Islet precursor cell (in vitro differentiated cells): ENCODE measurements at regions not wholly inside any gene's neighbourhood (a gene's known extent, or its start where the extent isn't known, plus 50 kb on each side); places are given as distances from the start of the nearest gene placed in this dataset.
"Not testable (repeated sequence)": the region's sequence is repeated elsewhere in the genome, so short reads cannot be mapped to it uniquely, and the experiment has no call there.

ENCODE experiments used
- DNase-seq: peaks from one replicate; pipeline ENCODE4 v3.0.0-alpha.2; 2018

- DNase-seq, result no peak
Observed at GRCh38 chr5:160479220-160479619, 57.6 kb downstream of the PTTG1 start.

- no peak for DNase-seq
Observed at GRCh38 chr5:160479926-160480325, 58.3 kb downstream of the PTTG1 start.

DNA sequence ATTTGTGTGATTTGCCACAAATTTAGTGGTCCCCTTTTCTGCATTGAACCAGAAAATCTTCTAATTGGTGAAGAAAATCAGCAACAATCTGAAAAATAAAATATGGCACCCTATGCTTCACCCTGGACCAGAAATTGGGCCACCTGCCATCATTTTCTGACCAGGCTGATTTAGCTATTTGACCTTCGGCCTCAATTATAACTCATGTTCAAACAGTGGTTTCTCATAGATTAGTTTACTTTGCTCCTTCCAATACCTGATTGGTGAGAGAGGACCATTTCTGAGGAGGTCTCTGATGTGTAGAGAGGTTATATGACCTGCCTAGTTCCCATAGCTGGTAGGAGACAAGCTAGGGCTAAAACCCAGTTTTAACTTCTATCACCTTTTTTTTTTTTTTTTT lies 59.0 kb downstream of the PTTG1 start:
- no peak for DNase-seq

DNA sequence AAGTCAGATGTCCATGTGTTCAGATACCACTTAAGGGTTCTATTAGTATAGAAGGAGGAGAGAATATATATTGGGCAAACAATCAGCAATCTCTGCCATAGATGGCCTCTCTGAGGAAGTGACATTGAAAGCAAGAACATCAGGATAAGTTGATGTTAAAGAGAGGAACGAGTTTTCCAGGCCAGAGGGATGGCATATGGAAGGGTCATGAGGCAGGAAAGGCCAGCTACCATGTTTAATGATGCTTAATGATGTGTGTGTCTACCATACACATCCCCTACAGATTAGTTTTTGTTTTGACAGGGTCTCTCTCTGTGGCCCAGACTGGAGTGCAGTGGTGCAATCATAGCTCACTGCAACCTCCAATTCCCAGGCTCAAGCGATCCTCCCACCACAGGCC lies 63.0 kb downstream of the PTTG1 start:
- no peak for DNase-seq

- no peak for DNase-seq
Observed at GRCh38 chr5:160485364-160485969, 63.8 kb downstream of the PTTG1 start.

- DNase-seq, result no peak
Observed at GRCh38 chr5:160486573-160486972, 64.9 kb downstream of the PTTG1 start.

DNA sequence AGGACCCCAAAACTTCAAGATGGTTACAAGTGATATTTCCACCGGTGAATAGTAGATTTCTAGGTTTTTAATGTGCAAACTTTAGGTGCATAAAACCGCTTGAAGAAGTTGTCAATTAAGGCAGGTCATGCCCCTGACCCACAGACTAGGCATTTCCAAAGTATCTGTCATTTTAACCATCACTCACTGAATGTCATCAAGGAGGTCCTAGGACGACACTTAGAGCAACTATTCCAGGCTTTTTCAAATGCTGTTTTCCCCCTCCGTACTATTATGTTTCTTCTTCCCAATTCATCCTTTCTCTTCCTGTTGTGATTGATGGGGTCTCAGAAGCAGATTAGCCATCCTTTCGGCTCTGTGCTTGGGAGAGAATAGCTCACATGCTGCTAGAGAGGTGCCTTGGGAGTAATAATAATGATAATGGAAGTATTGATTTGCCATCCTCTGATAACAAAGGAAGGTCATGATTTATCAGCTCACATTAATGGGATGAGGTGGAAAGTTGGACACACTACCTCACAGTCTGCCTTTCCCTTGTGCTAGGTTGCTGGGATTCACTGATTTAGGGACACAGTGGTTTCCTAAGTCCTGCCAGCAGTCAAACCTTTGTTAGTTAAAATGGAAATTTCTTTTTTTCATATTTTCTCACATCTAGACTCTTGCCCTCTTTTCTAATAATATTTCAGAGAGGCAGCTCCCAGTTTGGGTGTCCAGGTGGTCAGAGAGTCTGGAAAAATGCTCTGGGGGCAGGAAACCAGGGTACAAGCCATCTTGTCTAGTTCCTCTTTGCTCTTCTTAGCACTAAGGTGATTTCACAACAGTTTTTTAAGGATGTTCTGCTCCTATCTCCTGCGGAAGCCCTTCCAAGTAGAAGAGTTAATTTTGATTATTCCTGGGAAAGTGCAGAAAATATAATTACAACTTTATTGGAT lies 67.0 kb downstream of the PTTG1 start:
- DNase-seq, result no peak

DNA sequence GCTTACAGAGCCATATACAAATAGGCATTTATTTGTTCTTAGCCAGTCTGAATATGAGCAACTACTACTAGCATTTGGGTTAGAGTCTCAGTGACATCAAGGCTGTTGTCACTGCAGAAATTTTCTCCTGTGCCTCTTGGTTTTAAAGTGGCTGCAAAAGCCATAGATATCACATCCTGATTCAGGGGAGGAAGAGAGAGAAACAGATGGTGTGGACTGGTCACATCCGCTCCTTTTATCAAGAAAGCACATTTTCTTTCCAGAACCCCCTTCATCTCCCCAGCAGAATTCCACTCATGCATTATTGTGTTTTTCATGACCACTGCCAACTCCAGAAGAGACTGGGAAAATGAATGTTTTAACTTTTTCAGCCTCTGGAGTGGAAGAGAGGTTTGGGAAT lies 69.8 kb downstream of the PTTG1 start:
- no peak for DNase-seq

GRCh38 chr5:160492565-160492964 lies 70.9 kb downstream of the PTTG1 start:
- no peak for DNase-seq

GRCh38 chr5:160493806-160494338 lies 72.2 kb downstream of the PTTG1 start:
- DNase-seq, result no peak

GRCh38 chr5:160494451-160494850 lies 72.8 kb downstream of the PTTG1 start:
- no peak for DNase-seq

- no peak for DNase-seq
Observed at GRCh38 chr5:160496334-160496733, 74.7 kb downstream of the PTTG1 start.

DNA sequence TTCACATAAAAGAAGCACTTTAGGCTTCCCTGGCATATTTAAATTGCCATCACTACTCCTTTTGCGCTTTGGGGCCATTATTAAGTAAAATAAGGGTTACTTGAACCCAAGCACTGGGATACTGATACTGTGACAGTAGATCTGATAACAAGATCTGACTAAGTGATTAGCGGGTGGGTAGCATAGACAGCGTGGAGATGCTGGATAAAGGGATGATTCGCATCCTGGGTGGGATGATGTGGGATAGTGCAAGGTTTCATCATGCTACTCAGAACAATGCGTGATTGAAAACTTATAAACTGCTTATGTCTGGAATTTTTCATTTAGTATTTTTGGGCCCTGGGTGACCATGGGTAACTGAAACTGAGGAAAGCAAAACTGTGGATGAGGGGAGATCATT lies 75.1 kb downstream of the PTTG1 start:
- no peak for DNase-seq

GRCh38 chr5:160497878-160498277 lies 76.2 kb downstream of the PTTG1 start:
- DNase-seq, result no peak

- DNase-seq, result not testable (repeated sequence)
Observed at GRCh38 chr5:160498441-160499043, 76.9 kb downstream of the PTTG1 start.

DNA sequence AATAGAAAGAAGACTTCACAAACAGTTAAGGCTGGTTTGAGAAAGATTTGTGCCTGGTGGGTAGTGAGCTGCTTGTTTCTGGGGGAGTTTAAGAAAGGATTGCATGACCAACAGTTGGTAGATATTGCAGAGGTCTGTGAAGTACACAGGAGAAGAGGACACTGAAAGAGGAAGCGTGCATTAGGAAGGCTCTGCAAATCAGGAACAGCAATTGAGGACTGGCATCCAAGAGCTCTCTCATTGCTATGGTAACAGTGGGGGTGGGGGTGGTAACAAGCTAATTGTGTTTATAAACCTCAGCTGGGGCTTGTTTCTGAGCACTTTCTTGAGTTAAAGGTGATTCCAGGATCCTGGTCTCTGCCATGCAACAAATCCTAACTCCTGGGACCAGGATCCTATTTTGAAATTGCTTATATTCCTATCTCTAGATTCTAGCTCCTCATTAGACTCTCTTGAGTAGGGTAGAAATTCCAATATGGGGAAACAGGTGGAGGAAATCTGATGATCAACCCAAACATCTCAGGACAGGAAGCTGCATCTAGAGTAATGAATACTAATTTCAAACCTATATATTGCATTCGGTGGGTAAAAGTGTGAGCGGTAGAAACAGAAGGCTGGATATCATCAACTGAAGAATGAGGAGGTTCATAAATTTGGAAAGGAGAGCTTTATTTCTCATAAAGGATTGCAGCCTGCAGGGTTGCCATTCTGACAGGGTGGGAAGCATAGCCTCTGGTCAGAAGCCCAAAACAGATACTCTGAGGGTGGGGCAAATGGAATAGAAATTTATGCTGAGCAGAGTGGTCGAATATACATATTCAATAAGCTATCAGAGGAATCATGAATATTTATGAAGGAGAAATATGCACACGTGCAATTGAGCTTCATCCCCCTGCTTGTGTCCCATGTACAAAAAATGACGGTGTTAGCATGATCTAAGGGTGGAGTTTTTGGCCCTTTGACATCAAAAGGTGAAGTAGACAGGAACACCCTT lies 79.4 kb downstream of the PTTG1 start:
- no peak for DNase-seq

DNA sequence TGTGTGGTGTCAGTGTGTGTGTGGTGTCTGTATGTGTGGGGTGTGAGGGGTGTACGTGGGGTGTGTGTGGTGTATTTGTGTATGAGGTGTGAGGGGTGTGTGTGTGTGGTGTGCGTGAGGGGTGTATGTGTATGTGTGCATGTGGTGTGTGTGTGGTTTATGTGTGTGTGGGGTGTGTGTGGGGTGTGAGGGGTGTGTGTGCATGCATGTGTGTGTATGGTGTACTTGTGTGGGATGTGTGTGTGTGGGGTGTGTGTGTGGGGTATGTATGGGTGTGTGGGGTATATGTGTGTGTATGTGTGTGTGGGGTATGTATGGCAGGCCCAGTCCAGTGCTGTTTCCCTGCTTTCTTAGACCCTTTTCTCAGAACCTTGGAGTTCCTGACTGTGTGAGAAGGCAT lies 83.3 kb downstream of the PTTG1 start:
- no peak for DNase-seq

- peak; percentile 63 for DNase-seq
Observed at GRCh38 chr5:160506006-160507004, 84.7 kb downstream of the PTTG1 start.

DNA sequence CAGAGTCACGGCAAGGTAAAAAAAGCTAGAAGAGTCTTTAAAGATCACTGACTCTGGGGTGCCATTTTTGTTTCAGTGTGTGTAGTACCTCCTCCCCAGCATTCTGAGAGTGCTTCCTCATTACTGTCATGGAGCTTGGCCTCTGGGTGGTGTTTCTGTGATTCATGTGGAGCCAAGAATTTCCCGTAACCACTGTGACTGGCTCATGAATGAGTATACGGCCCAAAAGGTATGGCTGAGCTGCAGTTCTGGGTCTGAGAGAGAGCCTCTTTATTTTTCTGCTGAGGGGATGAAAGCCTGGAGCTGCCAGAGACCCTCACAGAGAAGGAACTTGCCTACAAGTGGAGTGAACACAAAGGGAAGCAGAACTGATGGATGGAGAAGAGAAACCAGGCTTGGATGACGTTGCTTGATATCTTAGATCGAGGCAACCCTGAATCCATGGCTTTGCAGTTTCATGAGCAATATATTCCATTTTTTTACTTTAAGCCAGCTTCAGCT lies 85.6 kb downstream of the PTTG1 start:
- DNase-seq, result peak; percentile 64

DNA sequence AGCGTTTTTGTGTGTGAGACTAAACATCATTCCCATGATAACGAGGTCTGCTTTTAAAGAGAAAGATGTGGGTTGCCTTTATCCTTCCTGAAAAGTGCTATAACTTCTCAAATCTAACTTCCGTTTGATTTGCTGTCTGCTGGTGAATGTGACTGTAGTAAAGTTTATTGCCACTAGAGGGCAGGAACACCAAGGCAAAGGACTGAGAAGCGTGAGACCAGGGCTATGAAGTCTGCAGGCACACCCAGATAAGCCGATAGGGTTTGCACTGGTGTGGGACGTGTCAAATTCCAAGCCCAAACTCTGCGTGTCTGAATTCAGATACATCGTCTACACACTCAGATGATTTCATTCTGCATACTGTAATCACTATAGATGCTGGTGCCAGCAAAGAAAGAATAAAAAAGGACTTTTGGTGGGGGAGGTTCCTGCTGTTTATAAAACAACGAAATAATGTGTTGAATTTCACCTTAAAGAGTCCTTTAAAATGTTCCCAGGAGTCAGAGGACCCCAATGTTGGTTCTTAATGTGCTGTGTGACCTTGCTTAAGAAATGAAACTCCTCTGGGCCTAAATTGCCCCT lies 87.2 kb downstream of the PTTG1 start:
- DNase-seq, result peak; percentile 84
